ENCODE measurements at regions not wholly inside any gene's neighbourhood (a gene's known extent, or its start where the extent isn't known, plus 50 kb on each side); places are given as distances from the start of the nearest gene placed in this dataset.

GRCh38 chrX:139287155-139287924 is 243.2 kb upstream of the F9 start:
- no peak for DNase-seq

DNA sequence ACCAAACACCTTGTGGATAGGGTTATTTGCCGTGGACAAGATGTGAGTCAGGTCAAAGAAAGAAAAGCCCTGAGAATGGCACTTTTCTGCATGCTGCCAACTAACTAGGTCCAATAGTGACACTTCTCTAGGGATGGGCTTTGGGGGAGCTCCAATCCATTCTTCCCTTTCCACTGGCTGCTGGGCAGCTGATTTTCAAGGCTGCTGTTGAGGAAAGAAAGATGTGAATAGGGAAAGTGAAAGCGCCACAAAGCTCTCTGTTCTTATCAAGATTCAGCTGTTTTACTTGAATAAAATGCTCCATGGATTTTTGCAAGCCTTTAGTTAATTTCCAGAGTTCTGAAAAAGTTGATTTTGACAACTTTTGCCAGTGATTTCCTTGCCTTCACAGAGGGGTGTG is 244.2 kb upstream of the F9 start:
- no peak for DNase-seq

- no peak for DNase-seq
Observed at GRCh38 chrX:139267851-139268250, 262.7 kb upstream of the F9 start.

DNA sequence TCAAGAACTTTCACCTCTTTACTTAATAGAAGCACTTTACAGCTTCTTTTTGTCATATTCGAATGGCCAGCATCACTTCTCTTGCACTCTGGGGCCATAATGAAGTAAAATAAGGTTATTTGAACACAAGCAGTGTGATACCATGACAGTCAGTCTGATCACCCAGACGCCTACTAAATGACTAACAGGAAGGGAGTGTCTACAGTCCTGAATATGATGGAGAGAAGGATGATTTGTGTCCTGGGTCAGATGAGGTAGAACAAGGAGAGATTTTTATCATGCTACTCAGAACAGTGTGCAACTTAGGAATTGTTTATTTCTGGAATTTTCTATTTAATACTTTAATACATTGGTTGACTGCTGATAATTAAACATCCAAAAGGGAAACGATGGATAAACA is 284.2 kb upstream of the F9 start:
- DNase-seq, result no peak

- no peak for DNase-seq
Observed at GRCh38 chrX:139237141-139237540, 293.4 kb upstream of the F9 start.

DNA sequence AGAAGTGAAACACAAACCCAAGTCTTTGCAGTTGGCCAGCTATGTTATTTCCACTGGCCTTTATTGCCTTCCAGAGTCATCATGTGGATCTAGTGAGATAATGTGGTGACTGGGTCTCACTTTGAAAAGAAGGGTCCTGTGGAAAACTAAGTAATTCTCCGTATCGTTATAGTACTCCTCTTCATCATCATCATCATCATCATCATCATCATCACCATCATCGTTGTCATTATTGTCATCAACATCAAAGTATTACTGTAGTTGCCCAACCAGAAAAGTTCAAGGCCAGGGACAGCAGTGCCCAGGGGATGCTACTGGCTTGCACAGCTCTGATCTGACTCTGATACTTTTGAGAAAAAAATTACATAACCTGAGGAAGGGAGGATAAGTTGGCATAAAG is 295.6 kb upstream of the F9 start:
- DNase-seq, result no peak

- no peak for DNase-seq
Observed at GRCh38 chrX:139224953-139225665, 305.4 kb upstream of the F9 start.

DNA sequence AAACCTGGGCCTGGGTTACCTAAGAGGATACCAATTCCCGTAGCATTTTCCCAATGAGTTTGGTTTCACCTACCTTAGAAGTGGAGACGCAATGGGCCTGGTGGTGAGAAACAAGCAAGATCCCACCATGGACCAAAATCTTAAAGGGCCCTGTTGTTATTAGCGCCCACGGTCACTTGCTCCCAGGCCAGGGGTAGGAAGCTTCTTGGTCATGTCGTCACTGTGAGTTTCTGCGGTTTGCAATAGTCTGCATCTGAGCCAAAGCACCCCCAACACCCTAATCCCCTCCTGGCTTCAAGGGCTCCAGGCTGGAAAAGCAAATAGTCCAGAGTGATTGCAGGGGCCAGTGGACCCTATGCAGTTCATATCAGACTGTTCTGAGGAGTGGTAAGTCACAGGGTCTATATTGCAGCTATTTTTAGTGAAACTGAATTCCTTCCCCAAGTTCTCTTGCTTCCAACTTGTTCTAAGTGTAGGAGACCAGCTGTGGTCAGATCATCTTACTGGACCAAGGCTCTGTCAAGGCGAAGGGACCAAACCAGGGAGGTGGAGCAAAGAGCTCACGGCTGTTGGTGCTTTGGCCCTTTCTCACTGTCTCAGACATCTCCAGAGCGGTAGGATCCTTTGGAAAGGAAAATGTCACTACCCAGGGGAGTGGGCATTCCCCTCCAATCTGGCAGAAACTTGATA is 307.9 kb upstream of the F9 start:
- no peak for DNase-seq

GRCh38 chrX:139213241-139213709 is 317.3 kb upstream of the F9 start:
- no peak for DNase-seq

GRCh38 chrX:139211568-139212182 is 318.9 kb upstream of the F9 start:
- no peak for DNase-seq

DNA sequence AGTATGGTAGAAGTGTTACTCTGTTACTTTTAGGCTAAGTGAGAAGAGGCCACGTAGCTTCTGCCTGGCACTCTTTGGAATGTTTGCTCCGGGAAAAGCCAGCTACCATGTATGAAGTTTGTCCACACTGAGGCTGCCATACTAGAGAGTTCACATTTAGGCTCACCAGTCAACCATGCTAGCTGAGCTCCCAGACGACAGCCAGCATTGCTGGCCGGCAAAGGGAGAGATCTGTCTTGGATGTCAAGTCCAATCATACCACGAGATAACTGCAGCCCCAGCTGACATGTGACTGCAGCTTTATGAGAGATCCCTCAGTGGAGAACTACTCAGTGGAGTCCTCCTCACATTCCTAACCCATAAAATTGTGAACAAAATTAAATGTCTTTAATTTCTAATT is 321.2 kb upstream of the F9 start:
- no peak for DNase-seq

DNA sequence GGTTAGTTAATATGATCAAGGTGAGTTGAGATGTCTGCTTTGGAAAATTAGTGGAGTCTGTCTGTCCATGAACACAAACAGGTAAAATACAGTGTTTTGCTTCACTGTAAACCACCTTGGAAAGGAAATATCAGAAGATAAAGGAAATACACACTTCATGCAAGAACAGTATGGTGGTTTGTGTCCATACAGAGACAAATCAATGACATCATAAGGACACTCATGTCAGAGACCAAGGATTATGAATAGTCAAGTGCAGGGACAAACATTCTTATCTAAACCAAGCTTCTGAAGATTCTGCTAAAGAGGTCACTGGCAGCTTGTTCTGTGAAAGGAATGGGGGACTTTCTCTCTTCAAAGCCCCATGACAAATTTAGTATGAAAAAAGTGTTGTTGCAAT is 322.9 kb upstream of the F9 start:
- DNase-seq, result no peak

DNA sequence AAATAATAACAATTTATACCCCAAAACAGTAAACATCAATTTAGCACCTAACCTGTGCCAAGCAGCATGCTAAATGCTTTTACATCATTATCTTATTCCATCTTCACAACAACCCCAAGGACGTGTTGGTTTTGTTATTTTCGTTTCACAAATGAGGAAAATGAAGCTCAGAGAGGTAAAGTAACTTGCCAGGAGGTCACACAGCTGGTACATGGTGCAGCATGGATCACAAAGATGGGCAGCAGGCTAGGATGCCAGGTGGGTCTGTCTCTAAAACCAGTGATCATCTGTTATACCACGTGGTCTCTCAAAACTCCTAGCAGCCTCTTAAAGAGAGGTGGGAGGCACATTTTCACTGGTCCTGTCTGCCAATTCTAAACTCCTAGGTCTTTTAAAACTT is 323.6 kb upstream of the F9 start:
- DNase-seq, result no peak

GRCh38 chrX:139204898-139205667 is 325.5 kb upstream of the F9 start:
- DNase-seq, result no peak

GRCh38 chrX:139204571-139204897 is 326.0 kb upstream of the F9 start:
- no peak for DNase-seq

- no peak for DNase-seq
Observed at GRCh38 chrX:139203651-139204570, 326.6 kb upstream of the F9 start.

- no peak for DNase-seq
Observed at GRCh38 chrX:139202742-139203420, 327.7 kb upstream of the F9 start.

GRCh38 chrX:139201924-139202323 is 328.6 kb upstream of the F9 start:
- no peak for DNase-seq

DNA sequence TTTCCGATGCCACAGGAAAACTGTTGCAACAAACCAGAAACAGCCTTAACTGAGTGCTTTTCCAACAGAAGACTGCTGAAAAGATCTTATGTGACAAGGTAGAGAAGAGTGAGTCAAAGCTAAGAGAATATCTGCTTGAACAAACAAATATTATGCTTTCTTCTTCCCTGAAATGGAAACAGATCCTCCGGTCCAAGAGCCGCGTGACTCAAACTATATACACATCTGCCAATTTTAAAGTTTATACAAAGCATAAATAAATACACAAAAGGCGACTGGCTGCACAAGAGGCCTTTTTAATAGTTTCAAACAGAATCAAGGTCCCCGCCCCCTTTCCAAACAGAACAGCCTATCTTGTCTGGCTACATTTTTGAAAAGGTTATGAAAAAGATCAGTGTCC is 329.7 kb upstream of the F9 start:
- DNase-seq, result no peak

DNA sequence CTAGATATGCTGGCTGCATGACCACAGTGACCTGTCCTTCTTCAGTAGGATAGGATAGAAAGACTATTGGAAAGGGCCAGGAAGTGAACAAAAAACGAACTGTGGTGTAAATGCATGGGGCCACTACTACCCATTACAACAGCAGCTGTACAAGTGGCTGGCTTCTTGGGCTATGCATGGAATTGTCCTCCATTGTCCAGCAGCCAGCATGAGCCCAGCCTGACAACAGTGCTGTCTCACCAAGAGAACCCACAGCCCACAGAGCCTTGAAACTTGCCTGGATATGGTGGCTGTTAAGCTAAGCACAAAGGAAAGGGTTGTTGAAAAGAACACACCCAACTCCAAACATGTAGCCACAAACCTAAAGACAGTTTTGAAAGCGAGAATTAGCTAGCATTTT is 330.2 kb upstream of the F9 start:
- no peak for DNase-seq

GRCh38 chrX:139199933-139200332 is 330.6 kb upstream of the F9 start:
- DNase-seq, result no peak

Measured in hematopoietic multipotent progenitor cell treated with erythropoietin and hydrocortisone succinate and interleukin-3 and kit ligand, for 8 days (in vitro differentiated cells).